HepG2 (cell line): ENCODE measurements at regions not wholly inside any gene's neighbourhood (a gene's known extent, or its start where the extent isn't known, plus 50 kb on each side); places are given as distances from the start of the nearest gene placed in this dataset.
A peak's percentile ranks its signal among the peaks of the same experiment; 100 is the strongest.

Source experiments
- ATAC-seq: fragments of 200-7000 bp; cut with Tn5 transposase; 3 replicates; pipeline ENCODE4 v1.9.1; 2020; ENCODE audit warnings: mild to moderate bottlenecking, moderate library complexity
- BruUV-seq: library from RNA; stranded (reverse); fragments of 400-500 nt; replicated peaks from 2 replicates; lab custom pipeline; 2021; lab: Mats Ljungman, UMichigan
- CTCF ChIA-PET: fragments of 300-600 bp; formaldehyde crosslinking; extraction: SDS; loops from one replicate; lab custom pipeline; 2021; ENCODE audit warnings: low total read pairs, inconsistent platforms, low intra/inter-chr PET ratio; lab: Yijun Ruan, JAX
- POLR2A ChIA-PET: fragments of 350-600 bp; sonication (Branson Sonifier 250); formaldehyde crosslinking; loops from one replicate; lab custom pipeline; 2020; ENCODE audit warnings: antibody characterized with exemption, inconsistent platforms; lab: Yijun Ruan, JAX
- DNase-seq: peaks from one replicate; pipeline ENCODE4 v3.0.0-alpha.2; 2015; ENCODE audit warnings: low spot score
- FAIRE-seq: peaks from 3 replicates; lab custom pipeline; 2011; peaks lifted over from hg19 to GRCh38; lab: Jason Lieb, UNC
- H2AFZ ChIP-seq: one replicate; pipeline ENCODE4 v1.6.1; 2011; ENCODE audit warnings: low read length, inconsistent platforms
- H3K27ac ChIP-seq: fragments of 300-600 bp; 3 replicates; pipeline ENCODE4 v1.8.0; 2011; ENCODE audit warnings: mixed run types, mild to moderate bottlenecking, mixed read lengths, low read length, inconsistent platforms; ENCODE audit not compliant: insufficient read depth; ENCODE audit errors: extremely low read length
- H3K27me3 ChIP-seq, 2 experiments: fragments of 200-600 bp in 1 of 2; 2 replicates in 1 of 2; 3 replicates in 1 of 2; pipeline versions ENCODE4 v1.6.0 to v1.8.0; 2011; ENCODE audit warnings: low read length in 2 of 2, mild to moderate bottlenecking in 2 of 2, moderate library complexity in 2 of 2, inconsistent platforms in 1 of 2; ENCODE audit not compliant: insufficient read depth in 2 of 2, control insufficient read depth in 1 of 2
- H3K36me3 ChIP-seq, 2 experiments: fragments of 200-600 bp in 1 of 2; replicated peaks in 1 of 2; 2 replicates in 1 of 2; 3 replicates in 1 of 2; pipeline versions ENCODE4 v1.5.1 to v1.8.0; 2011; ENCODE audit warnings: low read length in 2 of 2, inconsistent platforms in 1 of 2; ENCODE audit not compliant: insufficient read depth in 2 of 2, control insufficient read depth in 1 of 2
- H3K4me1 ChIP-seq: 2 replicates; pipeline ENCODE4 v1.5.1; 2012; ENCODE audit warnings: low read length, inconsistent platforms; ENCODE audit not compliant: insufficient read depth
- H3K4me2 ChIP-seq: 2 replicates; pipeline ENCODE4 v1.6.0; 2011; ENCODE audit warnings: low read depth, low read length, inconsistent platforms
- H3K4me3 ChIP-seq, 3 experiments: fragments of 200-600 bp in 1 of 3; sonication (generic), shearing (Covaris generic) in 1 of 3; replicated peaks in 1 of 3; 2 replicates each; pipeline ENCODE4 v1.5.1; 2011 to 2016; ENCODE audit warnings: low read length in 3 of 3, inconsistent platforms in 2 of 3, low read depth in 2 of 3, mild to moderate bottlenecking in 2 of 3, control low read depth in 1 of 3, mixed read lengths in 1 of 3; ENCODE audit not compliant: insufficient read depth in 1 of 3
- H3K79me2 ChIP-seq: one replicate; pipeline ENCODE4 v1.6.1; 2011; ENCODE audit warnings: low read length, inconsistent platforms; ENCODE audit not compliant: insufficient read depth
- H3K9ac ChIP-seq: 2 replicates; pipeline ENCODE4 v1.6.0; 2011; ENCODE audit warnings: mild to moderate bottlenecking, low read depth, low read length, inconsistent platforms; ENCODE audit not compliant: insufficient read depth
- H3K9me3 ChIP-seq: 2 replicates; pipeline ENCODE4 v1.5.1; 2012; ENCODE audit warnings: mild to moderate bottlenecking, low read length
- H4K20me1 ChIP-seq: 2 replicates; pipeline ENCODE4 v1.6.0; 2011; ENCODE audit warnings: inconsistent platforms, mild to moderate bottlenecking, low read length, moderate library complexity; ENCODE audit not compliant: insufficient read depth
- ONECUT2 ChIP-seq: sonication (generic); formaldehyde crosslinking; IDR thresholded peaks from 2 replicates; pipeline ENCODE4 v1.4.0; 2020; ENCODE audit warnings: missing genetic modification reagents
- TEAD3 ChIP-seq: optimal IDR thresholded peaks from 2 replicates; pipeline ENCODE3; 2016; ENCODE audit warnings: borderline replicate concordance
- TSC22D2 ChIP-seq: sonication (generic); formaldehyde crosslinking; IDR thresholded peaks from 2 replicates; pipeline ENCODE4 v1.5.1; 2020; ENCODE audit warnings: missing genetic modification reagents, mild to moderate bottlenecking, borderline replicate concordance
- ZNF441 ChIP-seq: sonication (generic); formaldehyde crosslinking; IDR thresholded peaks from 2 replicates; pipeline ENCODE4 v1.7.0; 2021; ENCODE audit warnings: missing genetic modification reagents, borderline replicate concordance
- ZNF83 ChIP-seq: sonication (generic); formaldehyde crosslinking; IDR thresholded peaks from 2 replicates; pipeline ENCODE4 v1.4.0; 2020; ENCODE audit warnings: missing genetic modification reagents, mild to moderate bottlenecking, borderline replicate concordance
- ZSCAN21 ChIP-seq: sonication (generic); formaldehyde crosslinking; IDR thresholded peaks from 2 replicates; pipeline ENCODE4 v1.8.0; 2022; ENCODE audit warnings: mild to moderate bottlenecking, missing genetic modification reagents, moderate library complexity, borderline replicate concordance
- WGBS: methylation state at CpG from one replicate; pipeline ENCODE4 v1.1.6; 2017; ENCODE audit warnings: low lambda C conversion rate; 5-methylcytosine and 5-hydroxymethylcytosine counted together
- in situ Hi-C: cut with HindIII; loops from 2 replicates; pipeline ENCODE4 v1.10.0; 2017; ENCODE audit warnings: low pct_unique_long_range_greater_than_20kb; ENCODE audit not compliant: extremely low pct_ligation_motif_present
- intact Hi-C: fragments of 100-400 bp; cut with micrococcal nuclease; formaldehyde crosslinking; loops from one replicate; pipeline ENCODE4 v1.10.0; 2022; ENCODE audit not compliant: unreplicated experiment
- TF ChIP-seq, protein P1 (sequence below): sonication (generic); formaldehyde crosslinking; IDR thresholded peaks from 2 replicates; pipeline ENCODE4 v1.5.0; 2020; ENCODE audit warnings: mild to moderate bottlenecking, missing genetic modification reagents
- TF ChIP-seq, protein P2 (sequence below), 2 experiments: fragments of 450-650 bp in 1 of 2; sonication (generic) in 1 of 2; formaldehyde crosslinking; IDR thresholded peaks; 2 replicates each; pipeline versions ENCODE4 v1.5.0 to v1.8.0; 2020 to 2022; ENCODE audit warnings: mild to moderate bottlenecking in 1 of 2, missing genetic modification reagents in 1 of 2

DNA sequence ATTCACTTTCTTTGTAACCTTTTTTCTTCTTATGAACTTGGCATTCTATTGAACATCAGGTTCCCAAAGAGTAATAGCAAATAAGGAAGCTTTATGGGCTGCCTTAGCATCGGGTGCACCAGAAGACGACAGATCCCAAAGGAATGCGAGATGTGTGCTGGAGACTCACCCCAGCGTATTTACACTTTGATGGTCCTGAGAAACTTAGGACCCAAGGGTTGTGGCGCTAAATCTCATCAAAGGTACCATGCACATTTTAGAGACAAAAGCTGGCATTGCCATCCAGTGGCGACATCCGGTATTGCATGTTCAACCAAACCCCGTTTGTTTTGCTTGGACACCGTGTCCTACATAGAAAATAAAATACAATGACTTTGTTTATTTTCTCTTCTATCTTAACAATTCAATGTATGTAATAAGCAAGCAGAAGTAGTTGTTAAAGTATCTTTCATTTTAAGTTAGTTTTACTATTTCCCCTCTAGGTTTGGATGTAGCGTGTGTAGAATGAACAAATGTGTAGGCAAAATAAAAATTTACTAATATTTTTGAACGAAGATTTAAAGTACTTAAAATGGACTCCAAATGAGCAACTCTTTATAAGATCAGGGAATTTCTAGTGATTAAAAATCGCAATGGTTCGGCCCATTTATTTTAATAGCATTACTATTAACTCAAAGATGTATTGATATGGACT, 1154.8 kb downstream of the GATA3 start (continued):
- TF ChIP-seq ZSCAN21 (CRISPR knock-in tag) = no peak
- no peak for TF ChIP-seq ZNF441 (CRISPR knock-in tag)
- peak; percentile 33 for TF ChIP-seq TEAD3 (CRISPR knock-in tag)
- TF ChIP-seq, protein P1, sequence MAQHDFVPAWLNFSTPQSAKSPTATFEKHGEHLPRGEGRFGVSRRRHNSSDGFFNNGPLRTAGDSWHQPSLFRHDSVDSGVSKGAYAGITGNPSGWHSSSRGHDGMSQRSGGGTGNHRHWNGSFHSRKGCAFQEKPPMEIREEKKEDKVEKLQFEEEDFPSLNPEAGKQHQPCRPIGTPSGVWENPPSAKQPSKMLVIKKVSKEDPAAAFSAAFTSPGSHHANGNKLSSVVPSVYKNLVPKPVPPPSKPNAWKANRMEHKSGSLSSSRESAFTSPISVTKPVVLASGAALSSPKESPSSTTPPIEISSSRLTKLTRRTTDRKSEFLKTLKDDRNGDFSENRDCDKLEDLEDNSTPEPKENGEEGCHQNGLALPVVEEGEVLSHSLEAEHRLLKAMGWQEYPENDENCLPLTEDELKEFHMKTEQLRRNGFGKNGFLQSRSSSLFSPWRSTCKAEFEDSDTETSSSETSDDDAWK (CRISPR knock-in tag) = no peak
- no peak for TF ChIP-seq ZNF83 (CRISPR knock-in tag)
- TF ChIP-seq, protein P2, sequence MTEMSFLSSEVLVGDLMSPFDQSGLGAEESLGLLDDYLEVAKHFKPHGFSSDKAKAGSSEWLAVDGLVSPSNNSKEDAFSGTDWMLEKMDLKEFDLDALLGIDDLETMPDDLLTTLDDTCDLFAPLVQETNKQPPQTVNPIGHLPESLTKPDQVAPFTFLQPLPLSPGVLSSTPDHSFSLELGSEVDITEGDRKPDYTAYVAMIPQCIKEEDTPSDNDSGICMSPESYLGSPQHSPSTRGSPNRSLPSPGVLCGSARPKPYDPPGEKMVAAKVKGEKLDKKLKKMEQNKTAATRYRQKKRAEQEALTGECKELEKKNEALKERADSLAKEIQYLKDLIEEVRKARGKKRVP (CRISPR knock-in tag; IDR thresholded peaks at IDR 0.05) = no peak
- no peak for TF ChIP-seq TSC22D2 (CRISPR knock-in tag)

DNA sequence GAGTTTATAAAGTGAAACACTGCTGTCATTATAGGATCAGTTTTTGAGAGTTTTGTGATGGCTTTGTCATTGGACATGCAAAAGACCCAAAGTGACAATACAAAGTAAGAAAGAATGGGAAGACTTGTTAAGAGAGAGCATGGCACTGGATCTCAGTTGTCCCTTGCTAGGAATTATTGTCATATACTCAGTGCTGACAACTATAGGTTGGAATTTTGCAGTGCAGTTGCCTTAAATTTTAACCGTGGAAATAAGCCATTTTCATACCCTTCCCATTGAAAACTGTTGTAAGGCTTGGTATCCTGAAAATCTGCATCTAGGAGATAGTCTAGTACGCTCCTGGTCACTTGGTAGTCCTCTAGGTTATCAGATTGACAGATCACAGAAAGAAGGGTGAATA, 1156.7 kb downstream of the GATA3 start:
- Histone ChIP-seq H3K9ac (no peak overlapping the region), H3K79me2 (no peaks in the 10 kb centered on the region), H3K9me3 (no peaks in the 10 kb centered on the region), H3K4me2 (no peak overlapping the region), H3K4me1 (no peaks in the 10 kb centered on the region), H3K4me3 (no peak overlapping the region), H3K36me3 (no peaks in the 10 kb centered on the region), H3K27ac (no peak overlapping the region), H4K20me1 (no peaks in the 10 kb centered on the region)
- CTCF ChIA-PET = no interaction called here
- in situ Hi-C loops (no loop called here), intact Hi-C loops (no loop called here)
- WGBS = 5% methylated on average over 2 of the region's 2 CpGs
- ATAC-seq (peak; percentile 60; the same call in 2 of the 3 replicates), FAIRE-seq (no peak), DNase-seq (no peak)
- POLR2A ChIA-PET = no interaction called here
- TF ChIP-seq TEAD3 (CRISPR knock-in tag) (peak; percentile 92), ONECUT2 (CRISPR knock-in tag) (no peak)
- TF ChIP-seq, all 625 proteins: peak for 1
- H3K27me3 ChIP-seq = no peaks in the 10 kb centered on the region
- H2AFZ ChIP-seq = no peak overlapping the region
- BruUV-seq = no TSS peak
